CD14-positive monocyte (primary cell): ENCODE measurements at regions not wholly inside any gene's neighbourhood (a gene's known extent, or its start where the extent isn't known, plus 50 kb on each side); places are given as distances from the start of the nearest gene placed in this dataset.

Experiments
- DNase-seq, 3 donors: peaks; one replicate each; pipeline ENCODE4 v3.0.0-alpha.2; 2011 to 2022
- H2AFZ ChIP-seq: 2 replicates; pipeline ENCODE4 v1.6.0; 2012; ENCODE audit warnings: mild to moderate bottlenecking, low read depth, low read length, inconsistent platforms; ENCODE audit not compliant: insufficient read depth, poor library complexity, severe bottlenecking
- H3K27ac ChIP-seq, 2 donors: 1 replicate in 1 of 2; 2 replicates in 1 of 2; pipeline ENCODE4 v1.5.1; 2012 to 2013; ENCODE audit warnings: low read length in 2 of 2, control low read depth in 1 of 2, inconsistent platforms in 1 of 2, low read depth in 1 of 2, mild to moderate bottlenecking in 1 of 2
- H3K27me3 ChIP-seq, 2 donors: one replicate each; pipeline versions ENCODE4 v1.6.0 to v1.6.1; 2011 to 2013; ENCODE audit warnings: low read length in 2 of 2; ENCODE audit not compliant: control insufficient read depth in 2 of 2, insufficient read depth in 2 of 2
- H3K36me3 ChIP-seq, 2 donors: replicated peaks in 1 of 2; 1 replicate in 1 of 2; 2 replicates in 1 of 2; pipeline versions ENCODE4 v1.5.1 to v1.6.1; 2012 to 2013; ENCODE audit warnings: low read length in 2 of 2, control low read depth in 1 of 2, inconsistent platforms in 1 of 2, mild to moderate bottlenecking in 1 of 2; ENCODE audit not compliant: insufficient read depth in 2 of 2, control insufficient read depth in 1 of 2
- H3K4me1 ChIP-seq, 2 donors: 1 replicate in 1 of 2; 2 replicates in 1 of 2; pipeline versions ENCODE4 v1.5.1 to v1.6.1; 2012 to 2013; ENCODE audit warnings: low read length in 2 of 2, control low read depth in 1 of 2, inconsistent platforms in 1 of 2, mild to moderate bottlenecking in 1 of 2, moderate library complexity in 1 of 2; ENCODE audit not compliant: insufficient read depth in 2 of 2, control insufficient read depth in 1 of 2
- H3K4me2 ChIP-seq: replicated peaks from 2 replicates; pipeline ENCODE3; 2012; ENCODE audit warnings: low read length, moderate library complexity, mild to moderate bottlenecking; ENCODE audit not compliant: poor library complexity, severe bottlenecking; ENCODE audit errors: extremely low read depth
- H3K4me3 ChIP-seq, 3 experiments: fragments of 200-600 bp in 1 of 3; sonication (generic) in 1 of 3; replicated peaks in 1 of 3; 1 replicate in 2 of 3; 2 replicates in 1 of 3; pipeline ENCODE4 v1.5.1; 2011 to 2013; ENCODE audit warnings: low read length in 3 of 3, mild to moderate bottlenecking in 3 of 3, control low read depth in 2 of 3, low read depth in 2 of 3, inconsistent platforms in 1 of 3, moderate library complexity in 1 of 3
- H3K79me2 ChIP-seq: 2 replicates; pipeline ENCODE4 v1.6.0; 2012; ENCODE audit warnings: mild to moderate bottlenecking, control low read depth, inconsistent platforms, low read length, moderate library complexity; ENCODE audit not compliant: insufficient read depth
- H3K9ac ChIP-seq: 2 replicates; pipeline ENCODE4 v1.6.0; 2017; ENCODE audit warnings: low read length, mild to moderate bottlenecking; ENCODE audit not compliant: insufficient read depth, poor library complexity, severe bottlenecking
- H3K9me3 ChIP-seq, 2 donors: replicated peaks in 1 of 2; 1 replicate in 1 of 2; 2 replicates in 1 of 2; pipeline versions ENCODE4 v1.5.1 to v1.6.1; 2012 to 2013; ENCODE audit warnings: low read length in 2 of 2, control low read depth in 1 of 2; ENCODE audit not compliant: control insufficient read depth in 1 of 2, insufficient read depth in 1 of 2
- H4K20me1 ChIP-seq: 2 replicates; pipeline ENCODE4 v1.6.0; 2012; ENCODE audit warnings: mild to moderate bottlenecking, low read length, control low read depth, moderate library complexity; ENCODE audit not compliant: insufficient read depth
- H3K27ac Mint-ChIP-seq, 7 donors: one replicate each; pipeline ENCODE4 v1.8.0; 2020; ENCODE audit warnings: mild to moderate bottlenecking in 7 of 7, mixed read lengths in 7 of 7, moderate library complexity in 6 of 7, inconsistent platforms in 2 of 7
- H3K27me3 Mint-ChIP-seq, 3 donors: one replicate each; pipeline ENCODE4 v1.8.0; 2021 to 2022; ENCODE audit warnings: low read depth in 3 of 3, mild to moderate bottlenecking in 3 of 3, mixed read lengths in 3 of 3, moderate library complexity in 3 of 3, inconsistent platforms in 1 of 3
- H3K36me3 Mint-ChIP-seq, 2 donors: one replicate each; pipeline ENCODE4 v1.8.0; 2020; ENCODE audit warnings: mixed read lengths in 2 of 2, inconsistent platforms in 1 of 2, mild to moderate bottlenecking in 1 of 2
- H3K4me1 Mint-ChIP-seq: one replicate; pipeline ENCODE4 v1.8.0; 2020; ENCODE audit warnings: mild to moderate bottlenecking, mixed read lengths
- H3K4me3 Mint-ChIP-seq, 2 donors: one replicate each; pipeline ENCODE4 v1.8.0; 2020; ENCODE audit warnings: mild to moderate bottlenecking in 2 of 2, mixed read lengths in 2 of 2, moderate library complexity in 1 of 2
- H3K9me3 Mint-ChIP-seq, 7 donors: one replicate each; pipeline ENCODE4 v1.8.0; 2020 to 2022; ENCODE audit warnings: mixed read lengths in 7 of 7, mild to moderate bottlenecking in 6 of 7, moderate library complexity in 6 of 7, inconsistent platforms in 2 of 7
- CTCF ChIP-seq: fragments of 200-600 bp; IDR thresholded peaks from one replicate; pipeline ENCODE4 v1.8.0; 2022; ENCODE audit warnings: antibody characterized with exemption, mild to moderate bottlenecking
- WGBS: methylation state at CpG from one replicate; pipeline ENCODE4 v1.1.5; 2013; ENCODE audit warnings: missing lambda C conversion rate; ENCODE audit not compliant: insufficient coverage; 5-methylcytosine and 5-hydroxymethylcytosine counted together
- intact Hi-C, 2 donors: fragments of 100-400 bp; cut with micrococcal nuclease; formaldehyde crosslinking; loops; one replicate each; pipeline versions ENCODE4 v1.15.0 to v1.15.1; 2023

GRCh38 chr3:147903026-147903425, 493.9 kb downstream of the ZIC1 start:
- H4K20me1 ChIP-seq = no peaks in the 10 kb centered on the region
- H2AFZ ChIP-seq = no peak overlapping the region
- WGBS = 67% methylated on average over 1 of the region's 4 CpGs
- no peaks in the 10 kb centered on the region for H3K79me2 ChIP-seq
- intact Hi-C loops = no loop called here
- no peaks in the 10 kb centered on the region for H3K27me3 ChIP-seq
- DNase-seq = no peak
- no peaks in the 10 kb centered on the region for H3K36me3 ChIP-seq
- Mint-ChIP-seq H3K9me3 (peaks cover 0 to 5% (median 3%) of the 10 kb centered on the region in 7 donors), H3K36me3 (no peaks in the 10 kb centered on the region), H3K27ac (no peak overlapping the region), H3K4me1 (no peaks in the 10 kb centered on the region), H3K4me3 (no peak overlapping the region), H3K27me3 (peaks cover 0 to 1% (median 0%) of the 10 kb centered on the region in 3 donors)
- no peaks in the 10 kb centered on the region for H3K4me1 ChIP-seq
- peaks cover 5 to 7% of the 10 kb centered on the region in 2 donors for H3K9me3 ChIP-seq
- TF ChIP-seq CTCF = no peak
- no peak overlapping the region for H3K27ac ChIP-seq
- H3K4me3 ChIP-seq = no peak overlapping the region
- no peak overlapping the region for H3K4me2 ChIP-seq
- no peak overlapping the region for H3K9ac ChIP-seq

GRCh38 chr3:147904421-147904820, 495.3 kb downstream of the ZIC1 start:
- H3K9me3 Mint-ChIP-seq = peaks cover 0 to 5% (median 3%) of the 10 kb centered on the region in 7 donors
- no peaks in the 10 kb centered on the region for H3K36me3 Mint-ChIP-seq
- H3K27me3 ChIP-seq = no peaks in the 10 kb centered on the region
- WGBS = no CpG with 5 or more reads among the region's 3 CpGs
- H3K4me3 Mint-ChIP-seq = no peak overlapping the region
- H3K4me3 ChIP-seq = no peak overlapping the region
- H3K4me1 ChIP-seq = no peaks in the 10 kb centered on the region
- H2AFZ ChIP-seq = no peak overlapping the region
- H3K27ac Mint-ChIP-seq = no peak overlapping the region
- H3K9ac ChIP-seq = no peak overlapping the region
- H3K4me2 ChIP-seq = no peak overlapping the region
- no peak overlapping the region for H3K27ac ChIP-seq
- H4K20me1 ChIP-seq = no peaks in the 10 kb centered on the region
- TF ChIP-seq CTCF = no peak
- no peaks in the 10 kb centered on the region for H3K79me2 ChIP-seq
- intact Hi-C loops = no loop called here
- DNase-seq = no peak
- H3K27me3 Mint-ChIP-seq = peaks cover 0 to 1% (median 0%) of the 10 kb centered on the region in 3 donors
- no peaks in the 10 kb centered on the region for H3K4me1 Mint-ChIP-seq
- no peaks in the 10 kb centered on the region for H3K36me3 ChIP-seq
- H3K9me3 ChIP-seq = peaks cover 5 to 7% of the 10 kb centered on the region in 2 donors
